ENCODE measurements at regions not wholly inside any gene's neighbourhood (a gene's known extent, or its start where the extent isn't known, plus 50 kb on each side); places are given as distances from the start of the nearest gene placed in this dataset.

DNA sequence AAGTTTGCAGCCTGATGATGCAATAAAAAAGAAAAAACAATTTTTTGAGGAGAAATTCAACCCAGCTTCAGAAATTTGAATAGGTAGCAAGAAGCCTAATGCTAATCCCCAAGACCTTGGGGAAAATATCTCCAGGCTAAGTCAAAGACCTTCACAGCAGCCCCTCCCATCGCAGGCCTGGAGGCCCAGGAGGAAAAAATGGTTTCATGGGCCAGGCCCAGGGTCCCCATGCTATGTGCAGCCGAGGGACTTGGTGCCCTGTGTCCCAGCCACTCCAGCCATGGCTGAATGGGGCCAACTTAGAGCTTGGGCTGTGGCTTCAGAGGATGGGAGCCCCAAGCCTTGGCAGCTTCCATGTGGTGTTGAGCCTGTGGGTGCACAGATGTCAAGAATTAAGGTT lies 210.3 kb downstream of the SUCLA2 start:
- no peak for TF ChIP-seq POLR2AphosphoS5 (IDR thresholded peaks at IDR 0.05; ENCODE audit: low read depth, low read length)
- TF ChIP-seq TAF1 (IDR thresholded peaks at IDR 0.05; ENCODE audit: low read depth, low read length): no peak
- no peak for TF ChIP-seq POLR2A (IDR thresholded peaks at IDR 0.05; ENCODE audit: low read depth, low read length)
- TF ChIP-seq PAX5 (IDR thresholded peaks at IDR 0.05; ENCODE audit: insufficient read depth, low read length, severe bottlenecking): no peak
- no peak for TF ChIP-seq POU2F2 (IDR thresholded peaks at IDR 0.05; ENCODE audit: low read depth, low read length)
- TF ChIP-seq SPI1 (IDR thresholded peaks at IDR 0.05; ENCODE audit: low read depth, low read length): no peak
